ENCODE measurements at regions not wholly inside any gene's neighbourhood (a gene's known extent, or its start where the extent isn't known, plus 50 kb on each side); places are given as distances from the start of the nearest gene placed in this dataset.

GRCh38 chr1:199774433-199775089 is 252.9 kb upstream of the NR5A2 start:
- DNase-seq: no peak

GRCh38 chr1:199776768-199777497 is 250.6 kb upstream of the NR5A2 start:
- no peak for DNase-seq

- no peak for DNase-seq
Observed at GRCh38 chr1:199778324-199778955, 249.1 kb upstream of the NR5A2 start.

- DNase-seq: no peak
Observed at GRCh38 chr1:199780091-199780490, 247.4 kb upstream of the NR5A2 start.

- no peak for DNase-seq
Observed at GRCh38 chr1:199780948-199781670, 246.4 kb upstream of the NR5A2 start.

- no peak for DNase-seq
Observed at GRCh38 chr1:199784138-199784895, 243.2 kb upstream of the NR5A2 start.

- DNase-seq: no peak
Observed at GRCh38 chr1:199786695-199787094, 240.8 kb upstream of the NR5A2 start.

- no peak for DNase-seq
Observed at GRCh38 chr1:199789141-199789540, 238.4 kb upstream of the NR5A2 start.

GRCh38 chr1:199791495-199791894 is 236.0 kb upstream of the NR5A2 start:
- DNase-seq: no peak

GRCh38 chr1:199792874-199793273 is 234.6 kb upstream of the NR5A2 start:
- no peak for DNase-seq

- DNase-seq: no peak
Observed at GRCh38 chr1:199794105-199794863, 233.2 kb upstream of the NR5A2 start.

GRCh38 chr1:199799116-199799515 is 228.4 kb upstream of the NR5A2 start:
- DNase-seq: no peak

- DNase-seq: no peak
Observed at GRCh38 chr1:199804526-199804925, 223.0 kb upstream of the NR5A2 start.

- DNase-seq: no peak
Observed at GRCh38 chr1:199808110-199808870, 219.2 kb upstream of the NR5A2 start.

- DNase-seq: no peak
Observed at GRCh38 chr1:199809311-199809710, 218.2 kb upstream of the NR5A2 start.

- no peak for DNase-seq
Observed at GRCh38 chr1:199811163-199811562, 216.3 kb upstream of the NR5A2 start.

GRCh38 chr1:199813198-199813597 is 214.3 kb upstream of the NR5A2 start:
- DNase-seq: no peak

GRCh38 chr1:199815947-199816346 is 211.6 kb upstream of the NR5A2 start:
- no peak for DNase-seq

GRCh38 chr1:199817266-199817665 is 210.2 kb upstream of the NR5A2 start:
- DNase-seq: no peak

- no peak for DNase-seq
Observed at GRCh38 chr1:199821029-199821779, 206.3 kb upstream of the NR5A2 start.
